NCI-H524 treated with DMSO at 0.1 percent for 48 hours (cell line): ENCODE measurements at regions not wholly inside any gene's neighbourhood (a gene's known extent, or its start where the extent isn't known, plus 50 kb on each side); places are given as distances from the start of the nearest gene placed in this dataset.
"Not testable (repeated sequence)": the region's sequence is repeated elsewhere in the genome, so short reads cannot be mapped to it uniquely, and the experiment has no call there.

Experiments used
- DNase-seq: peaks from one replicate; lab custom pipeline; 2025; lab: John Stamatoyannopoulos, UW

GRCh38 chr2:106257830-106258229 is 63.7 kb upstream of the UXS1 start:
- DNase-seq, result no peak

DNA sequence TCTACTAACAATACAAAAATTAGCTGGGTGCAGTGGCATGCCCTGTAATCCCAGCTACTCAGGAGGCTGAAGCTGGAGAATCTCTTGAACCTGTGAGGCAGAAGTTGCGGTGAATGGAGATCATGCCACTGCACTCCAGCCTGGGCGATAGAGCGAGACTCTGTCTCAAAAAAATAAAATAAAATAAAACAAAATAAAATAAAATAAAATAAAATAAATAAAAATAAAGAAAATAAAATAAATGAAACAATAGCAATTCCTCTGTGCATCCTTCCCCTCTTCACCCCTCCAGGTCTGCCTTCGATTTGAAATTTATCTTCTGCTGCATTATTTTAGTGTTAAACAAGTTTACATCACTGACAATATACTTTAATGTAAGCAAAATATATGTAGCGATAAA is 63.0 kb upstream of the UXS1 start:
- DNase-seq, result no peak

- DNase-seq, result not testable (repeated sequence)
Observed at GRCh38 chr2:106249157-106249828, 55.2 kb upstream of the UXS1 start.

- not testable (repeated sequence) for DNase-seq
Observed at GRCh38 chr2:106248548-106249151, 54.5 kb upstream of the UXS1 start.
